Inflammatory macrophage (primary cell): ENCODE measurements at regions not wholly inside any gene's neighbourhood (a gene's known extent, or its start where the extent isn't known, plus 50 kb on each side); places are given as distances from the start of the nearest gene placed in this dataset.

Source experiments
- DNase-seq, 2 donors: peaks; one replicate each; pipeline ENCODE4 v3.0.0-alpha.2; 2020 to 2022

GRCh38 chr10:128286141-128286761 lies 160.0 kb upstream of the MKI67 start:
- no peak for DNase-seq

- no peak for DNase-seq
These were observed 160.7 kb upstream of the MKI67 start for GRCh38 chr10:128286762-128287500.

GRCh38 chr10:128287921-128288320 lies 161.7 kb upstream of the MKI67 start:
- no peak for DNase-seq

- DNase-seq = no peak
These were observed 163.4 kb upstream of the MKI67 start for GRCh38 chr10:128289621-128290020.

- no peak for DNase-seq
These were observed 168.8 kb upstream of the MKI67 start for GRCh38 chr10:128295003-128295402.

- no peak for DNase-seq
These were observed 170.2 kb upstream of the MKI67 start for GRCh38 chr10:128296253-128297007.

GRCh38 chr10:128297709-128298378 lies 171.6 kb upstream of the MKI67 start:
- DNase-seq = no peak

GRCh38 chr10:128298587-128298986 lies 172.4 kb upstream of the MKI67 start:
- no peak for DNase-seq

GRCh38 chr10:128300290-128300824 lies 174.1 kb upstream of the MKI67 start:
- no peak for DNase-seq

GRCh38 chr10:128301051-128301450 lies 174.8 kb upstream of the MKI67 start:
- no peak for DNase-seq

GRCh38 chr10:128302808-128303207 lies 176.6 kb upstream of the MKI67 start:
- no peak for DNase-seq

- no peak for DNase-seq
These were observed 178.0 kb upstream of the MKI67 start for GRCh38 chr10:128304271-128304670.

GRCh38 chr10:128305601-128306345 lies 179.6 kb upstream of the MKI67 start:
- no peak for DNase-seq

GRCh38 chr10:128306535-128306934 lies 180.3 kb upstream of the MKI67 start:
- no peak for DNase-seq

- DNase-seq = no peak
These were observed 180.7 kb upstream of the MKI67 start for GRCh38 chr10:128306966-128307365.

- no peak for DNase-seq
These were observed 181.6 kb upstream of the MKI67 start for GRCh38 chr10:128307820-128308219.

- DNase-seq = no peak
These were observed 184.9 kb upstream of the MKI67 start for GRCh38 chr10:128310971-128311658.

GRCh38 chr10:128312250-128312649 lies 186.0 kb upstream of the MKI67 start:
- no peak for DNase-seq

GRCh38 chr10:128314686-128315085 lies 188.5 kb upstream of the MKI67 start:
- no peak for DNase-seq

GRCh38 chr10:128316121-128316726 lies 190.0 kb upstream of the MKI67 start:
- no peak for DNase-seq

- no peak for DNase-seq
These were observed 190.7 kb upstream of the MKI67 start for GRCh38 chr10:128316925-128317324.
